Medulla oblongata (tissue), 1 donor: ENCODE measurements at regions not wholly inside any gene's neighbourhood (a gene's known extent, or its start where the extent isn't known, plus 50 kb on each side); places are given as distances from the start of the nearest gene placed in this dataset.
"Not testable (repeated sequence)": the region's sequence is repeated elsewhere in the genome, so short reads cannot be mapped to it uniquely, and the experiment has no call there.

ENCODE experiments used
- DNase-seq: peaks from one replicate; pipeline ENCODE4 v3.0.0-alpha.2; 2015; ENCODE audit errors: extremely low spot score

GRCh38 chr2:8138923-8139667 lies 542.8 kb upstream of the ID2 start:
- DNase-seq: peak; percentile 21

- no peak for DNase-seq
Observed at GRCh38 chr2:8139668-8140200, 542.1 kb upstream of the ID2 start.

- DNase-seq: no peak
Observed at GRCh38 chr2:8141079-8141707, 540.7 kb upstream of the ID2 start.

- DNase-seq: no peak
Observed at GRCh38 chr2:8141780-8142179, 540.1 kb upstream of the ID2 start.

DNA sequence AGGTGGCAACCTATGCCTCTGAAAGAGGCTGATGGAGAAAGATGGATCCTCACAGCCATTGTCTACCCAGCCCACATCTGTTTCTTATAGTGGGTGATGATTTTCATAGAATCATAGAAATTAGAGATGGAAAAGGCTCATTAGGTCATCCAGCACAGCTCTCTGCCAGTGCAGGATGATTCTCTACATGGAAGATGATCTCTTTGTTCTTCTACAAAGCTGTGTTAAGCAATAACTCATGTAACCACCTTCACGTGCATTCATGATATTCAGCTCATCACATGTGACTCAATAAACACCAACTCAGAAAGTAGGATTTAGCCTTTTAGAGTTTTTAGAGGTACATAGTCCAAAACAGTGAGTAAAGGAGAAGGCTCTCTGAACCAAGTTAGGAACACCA lies 539.4 kb upstream of the ID2 start:
- no peak for DNase-seq

- DNase-seq: no peak
Observed at GRCh38 chr2:8144131-8144631, 537.7 kb upstream of the ID2 start.

GRCh38 chr2:8144785-8145184 lies 537.1 kb upstream of the ID2 start:
- no peak for DNase-seq

GRCh38 chr2:8145375-8145774 lies 536.5 kb upstream of the ID2 start:
- not testable (repeated sequence) for DNase-seq

DNA sequence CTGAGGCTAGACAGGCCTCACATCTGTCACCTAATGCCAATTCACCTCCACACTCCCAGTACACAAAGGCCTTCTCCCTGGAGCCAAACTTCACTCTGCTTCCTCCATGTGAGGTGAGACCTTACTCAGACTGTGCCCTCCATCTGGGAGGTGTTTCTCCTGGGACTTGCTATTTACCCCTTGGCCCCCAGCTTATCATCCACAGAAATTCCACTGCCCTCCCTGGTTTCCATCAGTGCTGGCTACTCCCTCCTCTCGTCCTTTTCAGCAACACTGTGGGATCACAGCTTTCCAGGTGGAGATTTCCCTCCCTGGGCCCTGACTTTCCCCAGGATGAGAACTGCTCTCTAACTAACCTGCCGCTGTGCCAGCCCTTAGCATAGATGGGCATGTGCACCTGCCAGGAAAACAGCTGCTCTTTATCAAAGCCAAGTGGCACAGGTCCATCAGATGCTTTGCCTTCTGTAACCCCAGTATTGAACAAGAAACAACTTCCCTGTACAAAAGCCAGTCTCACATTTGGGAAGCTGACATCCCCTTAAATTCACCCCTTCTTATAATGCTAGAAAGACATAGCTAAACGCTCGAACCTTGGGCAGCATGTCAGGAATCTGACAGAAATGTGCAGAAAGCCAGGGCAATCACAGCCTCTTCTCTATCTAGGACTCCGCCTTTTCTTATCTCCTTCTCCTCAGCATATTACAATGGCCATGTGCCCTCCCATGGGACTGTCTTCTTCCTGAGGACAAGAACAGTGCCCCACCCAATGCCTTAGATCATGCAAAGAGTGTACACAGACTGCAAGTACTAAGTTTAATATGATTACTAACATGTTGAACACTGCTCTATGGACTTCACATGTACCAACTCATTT lies 535.5 kb upstream of the ID2 start:
- DNase-seq: no peak

- DNase-seq: no peak
Observed at GRCh38 chr2:8148260-8149006, 533.4 kb upstream of the ID2 start.

- no peak for DNase-seq
Observed at GRCh38 chr2:8149007-8149405, 532.9 kb upstream of the ID2 start.

GRCh38 chr2:8149985-8150539 lies 531.8 kb upstream of the ID2 start:
- DNase-seq: no peak

DNA sequence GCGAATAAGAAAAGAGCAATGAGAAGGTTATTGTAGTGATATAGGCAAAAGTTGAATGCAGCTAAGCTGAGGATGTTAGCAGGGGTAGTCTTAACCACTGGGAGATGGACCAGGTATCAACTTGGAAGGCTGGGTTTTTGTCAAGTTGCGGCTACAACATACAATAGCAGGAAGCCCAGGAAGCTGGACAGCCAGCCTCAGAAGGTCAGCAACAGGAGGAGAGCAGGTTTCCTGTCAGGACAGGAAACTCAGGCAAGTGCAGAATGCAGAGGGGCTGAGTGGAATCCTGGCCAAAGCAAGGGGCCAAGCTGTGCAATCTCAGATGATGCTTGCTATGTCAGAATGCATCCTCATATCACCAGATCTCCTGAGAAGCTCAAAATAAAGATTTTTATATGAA lies 530.0 kb upstream of the ID2 start:
- no peak for DNase-seq

GRCh38 chr2:8152392-8153257 lies 529.2 kb upstream of the ID2 start:
- DNase-seq: no peak

DNA sequence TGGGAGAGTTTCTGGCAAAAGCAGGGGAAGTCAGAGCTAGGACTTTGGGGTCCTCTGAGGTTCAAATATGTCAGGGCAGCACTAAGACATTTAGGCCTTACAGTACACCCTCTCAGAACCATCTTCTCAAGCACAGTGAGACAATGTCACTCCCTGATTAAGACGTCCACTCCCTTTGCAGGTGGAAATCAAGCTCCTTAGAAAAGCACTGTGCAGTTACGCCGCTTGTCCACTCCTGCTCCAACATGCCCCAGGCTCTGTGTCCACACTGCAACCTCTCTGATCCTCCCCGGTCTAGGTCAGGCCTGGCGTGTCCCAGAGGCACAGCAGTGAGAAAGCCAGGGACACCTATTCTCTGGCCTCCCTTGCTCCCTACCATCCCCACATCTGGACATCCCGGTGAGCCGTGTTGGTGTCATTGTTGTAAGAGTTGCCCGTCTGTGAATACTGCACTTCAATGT lies 528.6 kb upstream of the ID2 start:
- DNase-seq: no peak

GRCh38 chr2:8154270-8154669 lies 527.6 kb upstream of the ID2 start:
- no peak for DNase-seq

- DNase-seq: no peak
Observed at GRCh38 chr2:8154936-8155335, 526.9 kb upstream of the ID2 start.

DNA sequence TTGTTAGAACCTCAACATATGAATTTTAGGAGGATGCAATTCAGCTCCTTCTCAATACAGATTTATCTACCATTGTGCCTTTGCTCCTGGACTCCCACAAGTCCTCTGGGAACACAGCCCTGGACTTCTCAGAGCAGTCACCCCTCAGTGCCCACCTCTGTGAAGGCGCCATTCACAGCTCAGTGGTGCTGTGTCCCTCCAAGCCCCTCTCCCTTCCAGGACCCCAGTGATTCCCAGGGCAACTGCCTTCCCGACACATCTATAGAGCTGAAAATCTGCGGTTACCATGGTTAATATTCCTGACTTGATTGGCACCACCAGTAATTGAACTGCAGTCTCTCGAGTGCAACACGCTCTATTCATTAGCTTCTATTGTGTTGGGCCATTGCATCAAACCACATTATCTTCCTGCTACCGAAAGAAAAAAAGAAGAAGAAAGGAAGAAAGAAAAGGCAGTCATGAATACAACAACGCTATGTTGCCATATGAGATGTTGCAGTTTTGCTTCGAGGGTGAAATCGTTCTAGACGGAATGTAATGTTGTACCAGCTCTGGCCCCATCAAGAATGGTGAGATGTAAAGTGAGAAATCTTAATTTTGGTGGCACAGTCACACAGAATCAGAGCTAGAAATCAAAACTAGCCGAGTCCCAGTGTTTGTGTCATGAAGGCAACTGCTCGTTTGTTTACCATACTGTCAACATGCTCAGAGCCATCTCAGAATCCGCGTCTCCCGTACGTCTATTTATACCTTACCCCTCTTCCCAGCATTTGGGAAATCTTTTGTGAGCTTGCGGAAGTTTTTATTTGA lies 524.0 kb upstream of the ID2 start:
- no peak for DNase-seq

DNA sequence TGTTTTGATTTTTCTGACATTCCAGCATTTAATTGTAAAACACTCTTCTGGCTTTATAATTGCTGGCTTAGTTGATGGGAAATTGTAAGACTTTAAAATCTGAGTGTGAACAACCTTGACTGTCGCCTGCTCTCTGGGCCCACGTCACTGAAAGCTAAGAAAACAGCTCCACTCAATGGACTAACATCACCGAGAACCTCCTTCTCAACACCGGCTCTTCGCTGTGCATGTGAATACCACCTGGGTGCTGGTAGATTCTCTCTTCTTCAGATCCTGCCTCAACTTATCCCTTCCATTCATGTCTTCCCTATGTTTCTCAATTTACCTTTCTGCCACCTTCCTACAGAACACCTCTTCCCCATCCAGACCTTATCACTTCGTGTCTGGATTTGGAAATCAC lies 523.1 kb upstream of the ID2 start:
- DNase-seq: no peak
